ENCODE measurements at regions not wholly inside any gene's neighbourhood (a gene's known extent, or its start where the extent isn't known, plus 50 kb on each side); places are given as distances from the start of the nearest gene placed in this dataset.
"Not testable (repeated sequence)": the region's sequence is repeated elsewhere in the genome, so short reads cannot be mapped to it uniquely, and the experiment has no call there.

GRCh38 chr17:14622615-14623101, 321.8 kb downstream of the HS3ST3B1 start:
- no peak for DNase-seq (ENCODE audit: low read depth in 2 of 2)

- no peak for DNase-seq (ENCODE audit: low read depth in 2 of 2)
These were observed 321.1 kb downstream of the HS3ST3B1 start for GRCh38 chr17:14621826-14622614.

- DNase-seq (ENCODE audit: low read depth in 2 of 2) = no peak
These were observed 318.9 kb downstream of the HS3ST3B1 start for GRCh38 chr17:14619821-14620220.

- DNase-seq (ENCODE audit: low read depth in 2 of 2) = no peak
These were observed 315.6 kb downstream of the HS3ST3B1 start for GRCh38 chr17:14616528-14616927.

- DNase-seq (ENCODE audit: low read depth in 2 of 2) = no peak
These were observed 304.4 kb downstream of the HS3ST3B1 start for GRCh38 chr17:14605267-14605599.

- no peak for DNase-seq (ENCODE audit: low read depth in 2 of 2)
These were observed 303.8 kb downstream of the HS3ST3B1 start for GRCh38 chr17:14604591-14605266.

GRCh38 chr17:14596224-14596623, 295.3 kb downstream of the HS3ST3B1 start:
- no peak for DNase-seq (ENCODE audit: low read depth in 2 of 2)

- DNase-seq (ENCODE audit: low read depth in 2 of 2) = no peak
These were observed 294.8 kb downstream of the HS3ST3B1 start for GRCh38 chr17:14595656-14596055.

GRCh38 chr17:14594690-14595089, 293.8 kb downstream of the HS3ST3B1 start:
- DNase-seq (ENCODE audit: low read depth in 2 of 2) = no peak

GRCh38 chr17:14593956-14594355, 293.1 kb downstream of the HS3ST3B1 start:
- no peak for DNase-seq (ENCODE audit: low read depth in 2 of 2)

- DNase-seq (ENCODE audit: low read depth in 2 of 2) = no peak
These were observed 289.8 kb downstream of the HS3ST3B1 start for GRCh38 chr17:14590459-14591250.

- no peak for DNase-seq (ENCODE audit: low read depth in 2 of 2)
These were observed 284.2 kb downstream of the HS3ST3B1 start for GRCh38 chr17:14585099-14585498.

- DNase-seq (ENCODE audit: low read depth in 2 of 2) = no peak
These were observed 282.1 kb downstream of the HS3ST3B1 start for GRCh38 chr17:14582996-14583395.

- no peak for DNase-seq (ENCODE audit: low read depth in 2 of 2)
These were observed 280.4 kb downstream of the HS3ST3B1 start for GRCh38 chr17:14581186-14581830.

- no peak for DNase-seq (ENCODE audit: low read depth in 2 of 2)
These were observed 279.6 kb downstream of the HS3ST3B1 start for GRCh38 chr17:14580499-14580898.

- no peak for DNase-seq (ENCODE audit: low read depth in 2 of 2)
These were observed 278.8 kb downstream of the HS3ST3B1 start for GRCh38 chr17:14579716-14580115.

- DNase-seq (ENCODE audit: low read depth in 2 of 2) = no peak
These were observed 274.6 kb downstream of the HS3ST3B1 start for GRCh38 chr17:14575471-14575953.

- DNase-seq (ENCODE audit: low read depth in 2 of 2) = not testable (repeated sequence)
These were observed 259.4 kb downstream of the HS3ST3B1 start for GRCh38 chr17:14560325-14560724.

- no peak for DNase-seq (ENCODE audit: low read depth in 2 of 2)
These were observed 258.6 kb downstream of the HS3ST3B1 start for GRCh38 chr17:14559264-14560119.

GRCh38 chr17:14557480-14557879, 256.6 kb downstream of the HS3ST3B1 start:
- no peak for DNase-seq (ENCODE audit: low read depth in 2 of 2)

GRCh38 chr17:14553847-14554246, 253.0 kb downstream of the HS3ST3B1 start:
- DNase-seq (ENCODE audit: low read depth in 2 of 2) = no peak

Data from stimulated activated CD8-positive, alpha-beta memory T cell treated with anti-CD3 and anti-CD28 coated beads, Interleukin-15, amount 100 ng/mL, for 4 hours (primary cell).